HG03354 (cell line): ENCODE measurements at regions not wholly inside any gene's neighbourhood (a gene's known extent, or its start where the extent isn't known, plus 50 kb on each side); places are given as distances from the start of the nearest gene placed in this dataset.

Experiments used
- ATAC-seq: cut with Tn5 transposase; IDR thresholded peaks from one replicate; pipeline ENCODE4 v1.9.1; 2021; ENCODE audit warnings: mild to moderate bottlenecking; ENCODE audit not compliant: unreplicated experiment, poor library complexity, severe bottlenecking

DNA sequence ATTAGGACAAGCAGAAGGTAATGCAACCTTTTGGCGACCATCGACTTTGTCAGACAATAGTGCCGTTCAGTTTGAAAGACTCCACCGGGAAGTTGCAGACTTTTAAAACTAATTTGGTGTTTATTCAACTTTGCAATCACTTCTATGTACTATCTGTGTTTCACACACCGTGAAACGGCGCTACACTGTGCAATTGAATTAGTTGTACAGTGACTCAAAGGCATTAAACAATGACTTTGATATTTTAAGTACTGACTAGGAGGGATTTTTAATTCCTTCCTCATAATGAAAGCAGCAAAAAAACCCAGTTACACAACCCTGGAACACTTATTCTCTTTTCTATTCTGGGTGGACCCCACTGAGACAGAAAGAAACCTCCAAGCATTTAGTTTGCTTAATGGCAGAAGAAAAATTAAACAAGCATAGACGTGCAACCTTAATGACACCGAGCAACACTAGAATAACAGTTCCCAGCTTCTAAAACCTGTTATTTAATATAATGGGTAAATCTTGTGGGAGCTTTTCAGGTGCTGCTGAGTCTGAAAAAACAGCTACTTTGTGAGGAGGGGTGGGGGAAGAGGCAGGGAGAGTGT lies 176.8 kb downstream of the LMO4 start:
- ATAC-seq: no peak

GRCh38 chr1:87506147-87506546 lies 177.5 kb downstream of the LMO4 start:
- no peak for ATAC-seq

DNA sequence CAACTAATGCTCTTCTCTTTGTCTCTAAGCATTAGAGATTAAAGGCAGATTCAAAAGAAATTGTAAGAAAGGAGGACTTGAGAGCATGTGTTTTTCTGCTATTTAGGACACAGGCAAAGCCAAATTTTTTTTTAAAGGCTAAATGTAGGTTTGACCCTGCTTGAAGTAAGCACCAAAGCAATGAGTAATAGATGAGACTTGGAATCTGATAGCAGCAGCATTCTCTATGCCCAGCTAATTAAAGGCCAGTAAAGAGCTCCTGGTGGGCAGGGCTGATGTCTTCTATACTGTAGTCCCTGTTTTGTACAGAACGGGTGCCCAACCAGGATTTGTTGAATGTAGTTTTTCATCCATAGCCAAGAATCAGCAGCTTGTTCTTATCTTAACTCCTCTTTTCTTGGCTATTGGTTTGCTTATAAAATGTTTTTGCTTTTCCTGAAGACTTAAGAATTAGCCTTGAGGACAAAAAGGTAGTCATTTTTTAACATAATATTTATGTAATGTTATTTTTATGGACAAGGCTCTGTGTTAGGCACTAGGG lies 179.6 kb downstream of the LMO4 start:
- no peak for ATAC-seq

GRCh38 chr1:87510540-87510939 lies 181.9 kb downstream of the LMO4 start:
- ATAC-seq: no peak

GRCh38 chr1:87511449-87511848 lies 182.8 kb downstream of the LMO4 start:
- no peak for ATAC-seq

DNA sequence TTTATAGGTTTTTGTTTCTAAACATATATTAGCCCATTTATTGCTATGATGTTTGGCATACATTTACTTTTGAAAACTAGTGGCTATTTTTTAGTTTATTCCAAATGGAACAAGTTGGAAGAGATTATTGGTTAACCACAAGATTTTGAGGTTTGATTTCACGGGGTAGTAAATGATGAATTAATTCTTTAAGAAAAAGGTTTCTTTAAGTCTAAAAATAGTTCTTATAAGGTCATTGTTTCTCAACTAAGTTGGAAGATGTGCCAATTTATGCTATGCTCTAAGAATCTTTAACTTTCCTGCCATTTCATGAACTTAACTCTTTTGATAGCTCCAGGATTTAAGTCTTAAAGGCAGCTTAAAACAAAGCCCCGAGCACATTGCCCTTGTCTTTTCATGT lies 183.8 kb downstream of the LMO4 start:
- ATAC-seq: no peak

DNA sequence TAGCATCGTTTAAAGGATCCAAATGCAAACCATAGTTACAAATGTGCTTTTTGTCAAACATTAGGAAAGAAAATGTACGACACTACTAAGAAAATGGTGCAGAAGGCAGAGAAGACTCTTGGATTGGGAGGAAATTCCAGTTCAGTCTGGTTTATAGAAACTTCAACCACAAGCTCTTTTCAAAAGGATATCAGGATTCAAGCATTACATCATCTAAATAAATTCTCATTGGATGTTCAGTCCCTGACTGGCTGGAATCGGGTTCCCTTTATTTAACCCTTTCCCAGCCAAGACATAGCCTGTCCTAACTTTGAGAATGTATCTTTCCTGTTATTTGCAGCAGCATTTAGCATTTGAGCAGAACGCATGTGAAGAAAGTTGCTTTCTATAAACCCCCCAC lies 184.6 kb downstream of the LMO4 start:
- ATAC-seq: no peak

DNA sequence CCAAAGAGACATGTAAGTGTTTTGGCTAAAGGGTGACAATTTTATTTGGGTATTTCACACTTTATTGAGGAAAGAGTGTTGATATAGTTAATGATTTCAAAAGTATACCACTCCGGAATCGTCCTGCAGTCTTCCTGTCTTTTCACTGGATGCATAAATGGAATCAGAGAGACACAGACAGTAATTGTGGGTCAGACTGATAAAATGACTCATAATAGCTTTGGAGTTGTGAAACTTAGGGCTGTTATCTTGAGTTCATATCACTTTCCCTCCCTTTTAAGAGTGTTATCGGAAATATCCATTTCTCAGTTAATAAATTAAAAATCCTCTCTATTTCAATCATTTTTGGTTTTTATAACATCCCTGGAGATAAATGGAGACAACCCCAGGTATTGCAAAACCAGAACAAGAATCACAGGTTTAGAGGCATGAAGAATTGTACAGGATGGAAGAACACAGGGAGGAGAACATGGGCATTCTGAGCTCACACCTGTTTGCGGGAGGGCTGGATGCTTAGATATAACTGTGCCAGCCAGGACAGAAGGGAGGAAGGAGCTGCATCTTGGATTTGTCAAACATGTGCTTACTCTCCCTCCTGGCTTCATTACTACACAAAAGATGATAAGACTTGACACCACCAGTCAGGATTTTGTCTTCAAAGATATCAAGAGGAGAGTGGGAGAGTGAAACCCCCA lies 185.4 kb downstream of the LMO4 start:
- ATAC-seq: no peak

- no peak for ATAC-seq
Measured at GRCh38 chr1:87515781-87516180, 187.1 kb downstream of the LMO4 start.

DNA sequence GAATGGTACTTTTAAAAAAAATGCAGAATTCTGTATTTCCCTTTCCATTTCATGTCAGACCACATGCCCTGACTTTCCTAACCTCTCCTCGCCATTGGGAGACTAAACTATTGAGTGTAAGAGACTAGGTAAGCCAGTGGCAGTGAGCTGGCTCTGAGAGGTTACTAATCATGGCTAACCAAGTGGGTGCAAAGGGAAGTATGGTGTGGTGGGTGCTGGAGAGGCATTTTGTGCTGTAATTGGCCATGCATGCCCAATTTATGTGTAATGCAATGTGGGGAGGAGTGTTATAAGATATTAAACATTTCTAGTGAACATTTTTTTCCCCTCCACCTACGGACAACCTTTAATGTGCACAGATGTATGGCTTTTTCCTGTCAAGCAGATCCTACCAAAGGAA lies 190.1 kb downstream of the LMO4 start:
- ATAC-seq: no peak

DNA sequence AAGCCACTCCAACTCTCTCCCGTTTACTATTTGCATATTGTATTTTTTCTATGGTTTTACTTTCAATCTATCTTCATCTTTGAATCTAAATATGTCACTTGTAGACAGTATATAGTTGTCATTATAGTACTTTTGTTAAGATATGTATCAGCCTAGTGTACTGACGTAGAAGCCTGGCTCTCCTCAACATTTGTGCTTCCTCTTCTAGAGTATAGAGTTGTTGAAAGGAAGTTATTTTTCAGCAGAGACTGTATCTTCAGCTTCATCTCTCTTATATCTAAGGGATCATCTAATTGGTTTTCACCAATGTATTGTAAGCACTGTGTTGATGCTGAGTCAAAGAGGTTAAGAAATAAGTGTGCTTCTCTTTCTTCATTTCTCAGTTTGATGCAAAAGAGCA lies 192.8 kb downstream of the LMO4 start:
- ATAC-seq: no peak

DNA sequence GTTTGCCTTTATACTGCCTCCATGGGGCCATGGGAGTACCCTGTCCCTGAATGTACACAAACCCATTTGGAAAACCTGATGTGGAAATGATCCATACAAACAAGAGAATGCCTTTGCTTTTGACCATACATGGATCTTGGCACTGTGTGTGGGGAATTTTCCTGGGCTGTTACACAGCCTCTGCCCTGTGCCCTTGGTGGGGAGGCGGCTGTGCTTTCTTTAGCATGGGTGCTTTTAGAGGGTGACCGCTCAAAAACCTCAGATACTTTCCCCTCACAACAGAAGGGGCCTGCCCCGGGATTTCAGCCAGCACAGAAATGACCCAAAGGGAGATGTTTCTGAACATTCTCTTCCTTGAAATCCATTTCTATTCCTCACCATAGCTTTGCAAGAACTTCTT lies 194.8 kb downstream of the LMO4 start:
- no peak for ATAC-seq

DNA sequence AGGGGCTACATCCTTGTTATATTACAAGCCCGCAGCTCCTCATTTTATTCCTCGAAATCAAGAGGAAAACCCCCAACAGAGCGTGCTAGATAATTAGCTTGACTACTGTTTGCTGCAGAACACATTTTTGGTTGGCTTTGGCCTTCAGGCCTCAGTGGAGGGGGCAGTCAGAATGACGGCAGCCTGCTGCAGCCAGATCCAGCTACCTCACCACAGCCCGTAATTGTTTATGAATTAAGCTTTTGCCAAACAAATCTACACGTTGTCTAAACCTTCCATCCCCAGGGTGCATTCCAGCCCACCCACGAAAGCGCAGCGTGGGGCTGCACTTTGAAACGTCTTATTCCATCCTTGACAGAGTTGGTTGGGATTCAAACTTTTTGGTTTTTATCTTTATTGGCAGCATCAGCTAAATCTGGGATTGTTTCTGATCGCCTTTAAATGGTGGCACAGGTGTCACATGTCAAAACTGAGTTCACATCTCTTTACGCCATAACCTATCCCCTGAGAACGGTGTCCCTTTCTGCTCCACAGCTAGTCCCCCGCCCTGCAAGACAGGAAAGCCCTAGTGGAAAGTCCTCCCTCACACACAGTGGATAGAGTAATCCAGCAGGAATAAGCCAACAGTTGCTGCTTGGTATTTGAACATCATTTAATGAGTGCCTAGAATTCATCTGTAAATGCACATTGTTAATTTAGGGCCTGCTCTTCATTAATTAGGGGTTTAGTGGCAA lies 195.5 kb downstream of the LMO4 start:
- no peak for ATAC-seq

GRCh38 chr1:87528754-87529517 lies 200.3 kb downstream of the LMO4 start:
- ATAC-seq: no peak

GRCh38 chr1:87530042-87530807 lies 201.5 kb downstream of the LMO4 start:
- no peak for ATAC-seq

DNA sequence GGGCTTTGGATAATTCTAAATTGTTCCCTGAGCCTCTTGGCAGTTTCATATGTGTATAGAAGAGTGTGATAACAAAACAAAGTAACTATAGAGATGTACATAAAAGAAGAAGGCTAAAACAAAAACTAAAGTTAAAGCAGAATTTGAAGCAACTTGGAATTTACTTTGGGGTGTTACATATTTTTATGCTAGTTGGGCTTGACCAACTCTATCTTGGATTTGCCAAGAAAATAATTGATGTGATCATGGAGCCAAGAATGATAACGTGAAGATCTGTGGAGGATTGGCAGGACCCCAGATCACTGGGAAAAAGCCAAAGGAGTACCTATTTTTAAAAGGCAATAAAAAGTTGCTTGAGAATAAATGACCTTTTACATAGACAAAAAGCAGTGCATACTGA lies 206.9 kb downstream of the LMO4 start:
- no peak for ATAC-seq

DNA sequence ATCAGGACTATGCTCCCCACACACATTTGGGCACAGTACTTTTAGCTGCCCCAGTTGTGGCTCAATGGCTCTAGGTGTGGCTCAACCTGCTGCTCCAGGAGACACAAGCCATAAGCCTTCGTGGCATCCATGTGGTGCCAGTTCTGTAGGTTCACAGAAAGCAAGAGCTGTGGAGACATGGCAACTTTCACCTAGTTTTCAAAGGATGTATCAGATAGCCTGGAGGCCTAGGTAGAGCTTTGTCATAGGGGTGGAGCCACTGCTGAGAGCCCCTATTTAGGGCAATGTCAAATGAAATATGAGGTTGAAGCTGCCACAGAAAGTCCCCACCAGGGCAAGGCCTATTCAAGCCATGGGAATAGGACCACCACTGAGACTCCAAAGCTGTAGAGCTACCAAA lies 210.5 kb downstream of the LMO4 start:
- ATAC-seq: no peak

- ATAC-seq: no peak
Measured at GRCh38 chr1:87542697-87543096, 214.0 kb downstream of the LMO4 start.

DNA sequence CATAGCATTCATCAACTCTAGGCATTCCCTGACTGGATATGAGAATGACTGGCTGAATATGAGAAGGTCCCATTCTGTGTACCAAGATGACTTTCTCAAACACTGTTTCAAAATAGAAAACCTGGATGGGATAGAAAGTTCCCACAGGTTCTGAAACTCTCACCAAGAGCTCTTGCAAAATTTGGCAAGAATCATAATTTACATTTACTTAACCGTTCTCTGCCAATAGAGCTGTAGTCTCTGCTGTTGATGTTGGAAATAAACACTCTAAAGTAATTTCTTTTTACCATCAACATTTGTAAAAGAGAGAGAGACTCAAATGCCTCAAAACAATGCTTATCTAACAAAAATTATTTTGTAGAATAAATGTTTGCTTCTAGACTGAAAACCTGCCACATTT lies 221.1 kb downstream of the LMO4 start:
- no peak for ATAC-seq

DNA sequence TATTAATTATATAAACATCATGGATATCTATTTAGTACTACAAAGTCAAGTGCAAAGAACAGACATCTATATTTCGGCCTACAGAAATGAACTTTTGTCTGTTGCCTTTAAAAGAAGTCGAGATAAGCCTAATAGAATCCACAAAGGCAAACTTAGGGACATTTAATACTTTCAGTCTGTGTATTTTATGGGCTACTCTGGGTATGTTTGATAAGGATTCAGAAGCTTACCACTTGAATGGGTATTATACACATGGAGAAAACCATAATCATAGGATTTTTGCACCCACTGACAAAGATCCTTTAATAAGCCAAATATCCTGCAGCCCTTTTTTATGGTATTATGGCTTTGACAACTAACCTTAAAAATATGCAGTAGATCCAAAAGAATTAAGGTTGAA lies 224.8 kb downstream of the LMO4 start:
- ATAC-seq: no peak
